Loucy (cell line): ENCODE measurements at regions not wholly inside any gene's neighbourhood (a gene's known extent, or its start where the extent isn't known, plus 50 kb on each side); places are given as distances from the start of the nearest gene placed in this dataset.

ENCODE experiments used
- H2AFZ ChIP-seq: fragments of 200-600 bp; sonication (generic); 2 replicates; pipeline ENCODE4 v1.6.0; 2016; ENCODE audit warnings: antibody characterized with exemption, mild to moderate bottlenecking, low read length, moderate library complexity
- H3F3A ChIP-seq: fragments of 200-600 bp; 2 replicates; pipeline ENCODE4 v1.6.0; 2016; ENCODE audit warnings: antibody characterized with exemption, low read depth, mild to moderate bottlenecking
- H3K27me3 ChIP-seq: fragments of 200-600 bp; sonication (generic); 2 replicates; pipeline ENCODE4 v1.6.1; 2014; ENCODE audit warnings: low read length, mild to moderate bottlenecking; ENCODE audit not compliant: insufficient read depth, poor library complexity, severe bottlenecking
- H3K36me3 ChIP-seq: fragments of 200-600 bp; sonication (generic); 2 replicates; pipeline ENCODE4 v1.6.1; 2016; ENCODE audit warnings: low read length; ENCODE audit not compliant: insufficient read depth
- H3K4me1 ChIP-seq: fragments of 200-600 bp; sonication (generic); 2 replicates; pipeline ENCODE4 v1.5.1; 2014; ENCODE audit warnings: low read length, mild to moderate bottlenecking; ENCODE audit not compliant: insufficient read depth, poor library complexity, severe bottlenecking
- H3K4me2 ChIP-seq: fragments of 200-600 bp; sonication (generic); 2 replicates; pipeline ENCODE4 v1.6.0; 2014; ENCODE audit warnings: antibody characterized with exemption, low read length, low read depth, mild to moderate bottlenecking; ENCODE audit not compliant: poor library complexity, severe bottlenecking
- H3K4me3 ChIP-seq: fragments of 200-600 bp; sonication (generic); 2 replicates; pipeline ENCODE4 v1.5.1; 2014; ENCODE audit warnings: low read length, mild to moderate bottlenecking, mixed read lengths; ENCODE audit not compliant: poor library complexity, severe bottlenecking
- H3K79me2 ChIP-seq: fragments of 200-600 bp; sonication (generic); 2 replicates; pipeline ENCODE4 v1.6.1; 2014; ENCODE audit warnings: low read length; ENCODE audit not compliant: insufficient read depth
- H3K9ac ChIP-seq: fragments of 200-600 bp; sonication (generic); 2 replicates; pipeline ENCODE4 v1.6.0; 2014; ENCODE audit warnings: mild to moderate bottlenecking, low read depth, low read length, moderate library complexity; ENCODE audit not compliant: poor library complexity, severe bottlenecking
- H3K9me2 ChIP-seq: fragments of 200-600 bp; sonication (generic); replicated peaks from 2 replicates; pipeline ENCODE4 v1.6.1; 2016; ENCODE audit warnings: low read depth, low read length, mixed read lengths
- H3K9me3 ChIP-seq: fragments of 200-600 bp; sonication (generic); 2 replicates; pipeline ENCODE4 v1.6.1; 2014; ENCODE audit warnings: mild to moderate bottlenecking, antibody characterized with exemption, low read length, low read depth; ENCODE audit not compliant: insufficient read depth
- H4K20me1 ChIP-seq: fragments of 200-600 bp; sonication (generic); 2 replicates; pipeline ENCODE4 v1.6.0; 2014; ENCODE audit warnings: antibody characterized with exemption, low read length, mild to moderate bottlenecking; ENCODE audit not compliant: insufficient read depth, poor library complexity, severe bottlenecking
- CTCF ChIP-seq: fragments of 200-600 bp; sonication (generic); conservative IDR thresholded peaks from 2 replicates; pipeline ENCODE4 v1.5.1; 2014; ENCODE audit warnings: mild to moderate bottlenecking, antibody characterized with exemption, low read length
- EZH2phosphoT487 ChIP-seq: fragments of 200-600 bp; IDR thresholded peaks from 2 replicates; pipeline ENCODE4 v1.6.1; 2018; ENCODE audit warnings: antibody characterized with exemption, mild to moderate bottlenecking, moderate library complexity, borderline replicate concordance

- no peaks in the 10 kb centered on the region for H3F3A ChIP-seq
- H3K27me3 ChIP-seq = no peaks in the 10 kb centered on the region
- no peak overlapping the region for H3K4me2 ChIP-seq
- no peaks in the 10 kb centered on the region for H3K9me2 ChIP-seq
- TF ChIP-seq EZH2phosphoT487 = no peak
- no peak for TF ChIP-seq CTCF
- H3K79me2 ChIP-seq = no peaks in the 10 kb centered on the region
- no peak overlapping the region for H3K9ac ChIP-seq
- H4K20me1 ChIP-seq = no peaks in the 10 kb centered on the region
- H3K9me3 ChIP-seq = no peaks in the 10 kb centered on the region
- H3K4me3 ChIP-seq = no peak overlapping the region
- H2AFZ ChIP-seq = no peak overlapping the region
- H3K36me3 ChIP-seq = no peaks in the 10 kb centered on the region
- H3K4me1 ChIP-seq = no peaks in the 10 kb centered on the region
Measured at GRCh38 chr3:109569135-109569846, 231.9 kb upstream of the DPPA4 start.

- Histone ChIP-seq H3K4me2 (no peak overlapping the region), H3K9ac (no peak overlapping the region), H3K4me1 (no peaks in the 10 kb centered on the region), H3K9me3 (no peaks in the 10 kb centered on the region), H3K36me3 (no peaks in the 10 kb centered on the region), H3F3A (no peaks in the 10 kb centered on the region), H3K9me2 (no peaks in the 10 kb centered on the region), H3K4me3 (no peak overlapping the region), H3K79me2 (no peaks in the 10 kb centered on the region), H2AFZ (no peak overlapping the region), H4K20me1 (no peaks in the 10 kb centered on the region), H3K27me3 (no peaks in the 10 kb centered on the region)
- TF ChIP-seq CTCF = no peak
- no peak for TF ChIP-seq EZH2phosphoT487
Measured at GRCh38 chr3:109570408-109570807, 233.1 kb upstream of the DPPA4 start.

- Histone ChIP-seq H2AFZ (no peak overlapping the region), H3K27me3 (no peaks in the 10 kb centered on the region), H3K9ac (no peak overlapping the region), H3K4me3 (no peak overlapping the region), H3K36me3 (no peaks in the 10 kb centered on the region), H4K20me1 (no peaks in the 10 kb centered on the region), H3K4me1 (no peaks in the 10 kb centered on the region), H3F3A (no peaks in the 10 kb centered on the region), H3K4me2 (no peak overlapping the region), H3K79me2 (no peaks in the 10 kb centered on the region), H3K9me3 (no peaks in the 10 kb centered on the region), H3K9me2 (no peaks in the 10 kb centered on the region)
- TF ChIP-seq CTCF = no peak
- TF ChIP-seq EZH2phosphoT487 = no peak
Measured at GRCh38 chr3:109572301-109572700, 235.0 kb upstream of the DPPA4 start.
